ENCODE measurements at regions not wholly inside any gene's neighbourhood (a gene's known extent, or its start where the extent isn't known, plus 50 kb on each side); places are given as distances from the start of the nearest gene placed in this dataset.

- TF ChIP-seq CTCF (optimal IDR thresholded peaks at IDR 0.05 in 1 of 3, IDR thresholded peaks at IDR 0.05 in 1 of 3, conservative IDR thresholded peaks at IDR 0.05 in 1 of 3; ENCODE audit: extremely low read depth in 1 of 3, insufficient read depth in 2 of 3, low read length in 3 of 3) (no peak), EZH2 (IDR thresholded peaks at IDR 0.05; ENCODE audit: low read length) (no peak)
Measured at GRCh38 chr9:31067418-31067817, 1317.0 kb upstream of the ACO1 start.

Data from keratinocyte (primary cell).